H1 (cell line): ENCODE measurements at regions not wholly inside any gene's neighbourhood (a gene's known extent, or its start where the extent isn't known, plus 50 kb on each side); places are given as distances from the start of the nearest gene placed in this dataset.

Experiments used
- TBP ChIP-seq: IDR thresholded peaks from 2 replicates; pipeline ENCODE4 v1.6.1; 2011; ENCODE audit warnings: low read depth, low read length, improper control_type of control experiment
- YY1 ChIP-seq: IDR thresholded peaks from 2 replicates; pipeline ENCODE4 v1.6.1; 2011; ENCODE audit warnings: low read depth, mild to moderate bottlenecking, low read length
- TF ChIP-seq, protein P1 (sequence below): IDR thresholded peaks from 2 replicates; pipeline ENCODE4 v1.6.1; 2012; ENCODE audit warnings: inconsistent platforms

DNA sequence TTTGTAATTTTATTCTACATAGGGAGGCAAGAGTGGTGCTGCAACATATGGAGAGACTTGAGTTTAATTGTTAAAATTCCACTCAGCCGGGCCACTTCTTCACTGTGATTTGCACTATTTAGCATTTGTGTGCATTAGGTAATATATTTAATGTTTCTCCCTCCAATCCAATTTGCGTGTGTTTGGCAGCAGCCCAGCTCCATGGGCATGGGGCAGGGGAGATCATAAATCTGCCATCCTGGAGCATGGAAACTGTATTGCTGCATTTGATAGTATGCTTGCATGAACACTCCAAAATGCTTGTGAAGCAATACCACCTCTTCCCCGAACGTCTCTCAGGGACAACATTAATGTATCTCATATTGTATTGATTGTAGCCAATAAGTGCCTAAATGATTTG is 339.1 kb upstream of the RBFOX1 start (continued):
- TF ChIP-seq, protein P1, sequence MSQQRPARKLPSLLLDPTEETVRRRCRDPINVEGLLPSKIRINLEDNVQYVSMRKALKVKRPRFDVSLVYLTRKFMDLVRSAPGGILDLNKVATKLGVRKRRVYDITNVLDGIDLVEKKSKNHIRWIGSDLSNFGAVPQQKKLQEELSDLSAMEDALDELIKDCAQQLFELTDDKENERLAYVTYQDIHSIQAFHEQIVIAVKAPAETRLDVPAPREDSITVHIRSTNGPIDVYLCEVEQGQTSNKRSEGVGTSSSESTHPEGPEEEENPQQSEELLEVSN = no peak
- no peak for TF ChIP-seq YY1
- TF ChIP-seq TBP = no peak
- TF ChIP-seq, all 59 proteins: peak for 0
